ENCODE measurements at regions not wholly inside any gene's neighbourhood (a gene's known extent, or its start where the extent isn't known, plus 50 kb on each side); places are given as distances from the start of the nearest gene placed in this dataset.

DNA sequence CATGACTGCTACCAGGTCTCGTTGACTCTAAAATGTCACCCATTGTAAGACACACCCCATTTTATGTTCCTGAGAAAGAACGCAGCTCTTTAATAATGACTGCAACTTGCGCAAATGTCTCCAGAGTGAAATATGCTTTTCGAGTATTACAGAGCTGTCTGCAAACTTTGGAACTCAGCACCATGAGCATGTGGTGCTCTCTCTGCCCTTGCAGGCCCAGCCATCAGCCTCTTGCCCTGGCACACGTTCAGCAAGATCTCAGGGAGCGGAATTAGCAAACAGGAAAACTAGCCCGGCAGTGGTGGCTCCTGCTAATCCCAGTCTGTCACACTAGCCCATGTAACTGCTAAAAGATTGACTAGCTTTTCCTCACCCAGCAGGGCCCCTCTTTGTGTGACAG is 114.5 kb upstream of the SLC1A3 start:
- H3K4me3 ChIP-seq (ENCODE audit: low read depth, low read length): no peak overlapping the region
- TF ChIP-seq POLR2A (IDR thresholded peaks at IDR 0.05; ENCODE audit: extremely low read depth, insufficient read length) (no peak), MYC (IDR thresholded peaks at IDR 0.05; ENCODE audit: low read depth, low read length) (no peak)
- TF ChIP-seq, protein P1, sequence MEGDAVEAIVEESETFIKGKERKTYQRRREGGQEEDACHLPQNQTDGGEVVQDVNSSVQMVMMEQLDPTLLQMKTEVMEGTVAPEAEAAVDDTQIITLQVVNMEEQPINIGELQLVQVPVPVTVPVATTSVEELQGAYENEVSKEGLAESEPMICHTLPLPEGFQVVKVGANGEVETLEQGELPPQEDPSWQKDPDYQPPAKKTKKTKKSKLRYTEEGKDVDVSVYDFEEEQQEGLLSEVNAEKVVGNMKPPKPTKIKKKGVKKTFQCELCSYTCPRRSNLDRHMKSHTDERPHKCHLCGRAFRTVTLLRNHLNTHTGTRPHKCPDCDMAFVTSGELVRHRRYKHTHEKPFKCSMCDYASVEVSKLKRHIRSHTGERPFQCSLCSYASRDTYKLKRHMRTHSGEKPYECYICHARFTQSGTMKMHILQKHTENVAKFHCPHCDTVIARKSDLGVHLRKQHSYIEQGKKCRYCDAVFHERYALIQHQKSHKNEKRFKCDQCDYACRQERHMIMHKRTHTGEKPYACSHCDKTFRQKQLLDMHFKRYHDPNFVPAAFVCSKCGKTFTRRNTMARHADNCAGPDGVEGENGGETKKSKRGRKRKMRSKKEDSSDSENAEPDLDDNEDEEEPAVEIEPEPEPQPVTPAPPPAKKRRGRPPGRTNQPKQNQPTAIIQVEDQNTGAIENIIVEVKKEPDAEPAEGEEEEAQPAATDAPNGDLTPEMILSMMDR (IDR thresholded peaks at IDR 0.05; ENCODE audit: low read depth, low read length): no peak
- TF ChIP-seq, protein P2, sequence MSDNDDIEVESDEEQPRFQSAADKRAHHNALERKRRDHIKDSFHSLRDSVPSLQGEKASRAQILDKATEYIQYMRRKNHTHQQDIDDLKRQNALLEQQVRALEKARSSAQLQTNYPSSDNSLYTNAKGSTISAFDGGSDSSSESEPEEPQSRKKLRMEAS (IDR thresholded peaks at IDR 0.05; ENCODE audit: low read depth, low read length): no peak
- DNase-seq (ENCODE audit: low read depth): no peak

DNA sequence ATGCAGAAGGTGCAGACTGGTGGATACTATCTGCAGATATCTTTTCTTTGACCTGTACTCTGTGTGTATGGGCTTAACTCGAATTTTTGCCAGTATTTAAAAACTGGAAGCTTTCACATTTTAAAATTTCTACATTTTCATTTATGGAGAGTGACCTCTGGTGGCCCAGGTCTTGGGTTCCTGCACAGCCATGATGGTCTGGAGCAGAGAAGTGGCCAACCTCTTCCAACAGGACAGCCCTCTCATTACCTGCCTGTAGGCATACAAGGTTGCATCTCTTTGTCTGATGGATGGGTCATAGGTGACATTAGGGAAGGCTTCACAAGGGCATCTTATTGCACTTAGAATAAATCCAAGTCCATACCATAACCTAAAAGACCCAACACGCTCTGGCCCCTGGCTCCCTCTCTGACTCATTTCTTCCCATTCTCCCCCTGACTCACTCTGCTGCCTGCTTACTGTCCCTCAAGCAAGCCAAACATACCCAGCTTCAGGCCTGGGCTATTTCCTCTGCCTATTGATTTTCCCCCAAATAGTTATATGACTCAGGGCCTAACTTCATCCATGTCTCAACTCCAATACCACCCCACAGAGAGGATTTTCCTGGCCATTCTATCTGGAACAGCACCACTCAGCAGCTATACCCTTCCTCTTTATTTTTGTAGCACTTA is 113.3 kb upstream of the SLC1A3 start:
- no peak for DNase-seq (ENCODE audit: low read depth)
- TF ChIP-seq, protein P2 (IDR thresholded peaks at IDR 0.05; ENCODE audit: low read depth, low read length): no peak
- TF ChIP-seq POLR2A (IDR thresholded peaks at IDR 0.05; ENCODE audit: extremely low read depth, insufficient read length) (no peak), MYC (IDR thresholded peaks at IDR 0.05; ENCODE audit: low read depth, low read length) (no peak)
- TF ChIP-seq, protein P1 (IDR thresholded peaks at IDR 0.05; ENCODE audit: low read depth, low read length): no peak

DNA sequence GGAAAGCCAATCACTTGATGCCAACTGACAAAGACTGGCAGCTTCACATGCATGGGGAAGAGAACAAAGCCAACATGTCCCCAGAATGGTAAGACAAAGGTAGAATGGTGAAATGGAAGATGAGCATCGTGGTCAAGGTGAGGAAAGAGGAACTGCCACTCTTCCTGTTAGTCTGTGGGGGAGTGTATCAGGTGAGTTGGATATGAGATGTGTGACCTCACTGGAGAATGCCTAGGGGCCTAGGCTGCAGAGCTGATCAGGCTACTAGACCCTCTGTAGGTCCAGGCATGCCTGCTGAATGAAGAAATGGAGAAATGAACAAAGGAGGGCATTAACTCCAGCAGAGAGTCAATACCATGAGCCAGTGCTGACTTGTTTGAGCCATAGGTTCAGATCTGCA is 112.4 kb upstream of the SLC1A3 start:
- no peak overlapping the region for H3K4me3 ChIP-seq (ENCODE audit: low read depth, low read length)
- TF ChIP-seq MYC (IDR thresholded peaks at IDR 0.05; ENCODE audit: low read depth, low read length) (no peak), POLR2A (IDR thresholded peaks at IDR 0.05; ENCODE audit: extremely low read depth, insufficient read length) (no peak)
- TF ChIP-seq, protein P2 (IDR thresholded peaks at IDR 0.05; ENCODE audit: low read depth, low read length): no peak
- TF ChIP-seq, protein P1 (IDR thresholded peaks at IDR 0.05; ENCODE audit: low read depth, low read length): no peak
- DNase-seq (ENCODE audit: low read depth): no peak

More for the DNA sequence above, 113.3 kb upstream of the SLC1A3 start:
- no peak overlapping the region for H3K4me3 ChIP-seq (ENCODE audit: low read depth, low read length)

DNA sequence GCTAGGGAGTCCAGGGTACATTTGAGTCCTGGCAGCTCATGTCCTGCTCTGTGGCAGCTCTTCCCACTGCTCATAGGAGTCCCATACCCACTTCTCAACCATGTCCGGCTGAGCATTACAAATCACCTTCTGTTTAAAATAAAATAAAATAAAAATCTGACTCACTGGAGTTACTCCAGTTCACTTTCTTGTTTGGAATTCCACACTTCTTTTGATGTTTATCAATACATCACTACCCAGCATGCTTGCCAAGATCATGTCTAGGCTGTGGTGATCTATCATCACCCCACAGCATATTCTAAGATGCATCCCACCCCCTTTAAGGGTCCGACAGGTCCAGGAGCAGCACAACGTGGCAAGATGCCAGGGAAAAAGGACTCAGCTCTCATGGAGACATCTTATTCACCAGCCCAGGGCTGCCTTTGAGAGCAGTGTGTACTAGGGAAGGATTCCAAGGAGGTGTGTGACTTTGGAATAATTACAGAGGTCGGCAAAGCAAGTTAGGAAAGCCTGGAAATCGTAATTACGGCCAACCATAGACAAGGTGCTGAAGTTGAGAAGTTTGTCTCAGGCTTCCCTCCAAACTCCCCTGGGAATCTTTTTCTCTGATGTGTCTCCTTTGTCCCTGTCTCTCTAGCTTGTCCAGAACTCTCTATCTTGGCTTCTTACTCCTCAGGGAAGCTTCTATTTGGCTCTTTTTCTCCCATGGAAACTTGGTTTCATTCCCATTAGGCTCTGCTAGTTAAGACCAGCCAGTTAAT is 111.4 kb upstream of the SLC1A3 start:
- TF ChIP-seq MYC (IDR thresholded peaks at IDR 0.05; ENCODE audit: low read depth, low read length): no peak
- TF ChIP-seq, protein P2 (IDR thresholded peaks at IDR 0.05; ENCODE audit: low read depth, low read length): no peak
- TF ChIP-seq POLR2A (IDR thresholded peaks at IDR 0.05; ENCODE audit: extremely low read depth, insufficient read length): no peak
- TF ChIP-seq, protein P1 (IDR thresholded peaks at IDR 0.05; ENCODE audit: low read depth, low read length): no peak
- no peak overlapping the region for H3K4me3 ChIP-seq (ENCODE audit: low read depth, low read length)
- DNase-seq (ENCODE audit: low read depth): no peak

DNA sequence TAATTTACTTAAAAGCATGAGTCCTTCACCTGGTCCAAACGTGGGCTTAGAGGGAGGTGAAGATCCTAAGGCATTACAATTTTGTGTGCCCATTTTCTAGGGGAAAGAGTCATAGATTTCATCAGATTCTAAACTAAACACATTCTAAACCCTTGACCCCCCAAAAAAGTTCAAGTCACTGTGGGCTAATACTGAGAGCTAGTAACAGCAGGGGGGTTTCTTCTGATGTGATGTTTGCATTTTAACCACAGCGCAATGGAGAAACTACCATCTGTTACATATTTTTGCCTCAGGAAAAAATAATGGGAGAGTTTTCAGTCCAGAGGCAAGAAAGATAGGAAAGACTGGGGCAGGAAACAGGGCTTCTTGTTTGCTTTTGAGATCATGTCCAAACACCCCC is 110.8 kb upstream of the SLC1A3 start:
- TF ChIP-seq POLR2A (IDR thresholded peaks at IDR 0.05; ENCODE audit: extremely low read depth, insufficient read length) (no peak), MYC (IDR thresholded peaks at IDR 0.05; ENCODE audit: low read depth, low read length) (no peak)
- TF ChIP-seq, protein P2 (IDR thresholded peaks at IDR 0.05; ENCODE audit: low read depth, low read length): no peak
- TF ChIP-seq, protein P1 (IDR thresholded peaks at IDR 0.05; ENCODE audit: low read depth, low read length): no peak
- no peak overlapping the region for H3K4me3 ChIP-seq (ENCODE audit: low read depth, low read length)
- DNase-seq (ENCODE audit: low read depth): no peak
